Kidney (tissue), 13 donors: ENCODE measurements at regions not wholly inside any gene's neighbourhood (a gene's known extent, or its start where the extent isn't known, plus 50 kb on each side); places are given as distances from the start of the nearest gene placed in this dataset.

Experiments
- DNase-seq, 5 donors: peaks; one replicate each; pipeline ENCODE4 v3.0.0-alpha.2; 2013 to 2020
- FAIRE-seq: peaks from 2 replicates; lab custom pipeline; 2012; peaks lifted over from hg19 to GRCh38; lab: Jason Lieb, UNC
- H3K27ac ChIP-seq, 2 donors: one replicate each; pipeline ENCODE4 v1.7.0; 2013; ENCODE audit warnings: low read depth in 2 of 2, low read length in 2 of 2, inconsistent platforms in 1 of 2
- H3K27me3 ChIP-seq: one replicate; pipeline ENCODE4 v1.7.1; 2013; ENCODE audit warnings: low read length, inconsistent platforms; ENCODE audit not compliant: control insufficient read depth, insufficient read depth
- H3K36me3 ChIP-seq, 3 donors: one replicate each; pipeline versions ENCODE4 v1.7.0 to v1.7.1; 2013; ENCODE audit warnings: low read length in 3 of 3, control low read depth in 1 of 3, inconsistent platforms in 1 of 3; ENCODE audit not compliant: insufficient read depth in 3 of 3, control insufficient read depth in 2 of 3
- H3K4me1 ChIP-seq, 3 donors: one replicate each; pipeline versions ENCODE4 v1.7.0 to v1.7.1; 2013; ENCODE audit warnings: low read length in 3 of 3, inconsistent platforms in 1 of 3, low read depth in 1 of 3; ENCODE audit not compliant: control insufficient read depth in 2 of 3, insufficient read depth in 2 of 3
- H3K4me3 ChIP-seq, 3 donors: one replicate each; pipeline versions ENCODE4 v1.7.0 to v1.8.1; 2013; ENCODE audit warnings: low read length in 3 of 3, control low read depth in 1 of 3, inconsistent platforms in 1 of 3
- H3K9ac ChIP-seq, 3 donors: one replicate each; pipeline versions ENCODE4 v1.7.0 to v1.7.1; 2013; ENCODE audit warnings: low read length in 3 of 3, control low read depth in 1 of 3, inconsistent platforms in 1 of 3
- H3K9me3 ChIP-seq, 3 donors: one replicate each; pipeline versions ENCODE4 v1.7.0 to v1.7.1; 2013; ENCODE audit warnings: low read length in 3 of 3, control low read depth in 1 of 3, inconsistent platforms in 1 of 3; ENCODE audit not compliant: control insufficient read depth in 2 of 3, insufficient read depth in 1 of 3
- CTCF ChIP-seq: IDR thresholded peaks from 3 replicates; pipeline ENCODE4 v1.5.1; 2012; ENCODE audit warnings: mild to moderate bottlenecking, moderate library complexity, borderline replicate concordance; ENCODE audit not compliant: insufficient read depth; ENCODE audit errors: extremely low read depth
- intact Hi-C: fragments of 100-400 bp; cut with DNase I; formaldehyde crosslinking; loops from one replicate; pipeline ENCODE4 v1.11.1; 2022
- donor health status: control.
- donor health status: control.
- donor health status: control.
- donor health status: control.
- donor health status: control.
- donor health status: DM: yes; HTN: yes; CAD: no.
- donor health status: Normal renal cell carcinoma (clear cell type).

- Histone ChIP-seq H3K9ac (no peak overlapping the region), H3K4me3 (no peak overlapping the region), H3K36me3 (no peaks in the 10 kb centered on the region), H3K9me3 (no peaks in the 10 kb centered on the region), H3K27ac (no peak overlapping the region), H3K4me1 (no peaks in the 10 kb centered on the region), H3K27me3 (no peaks in the 10 kb centered on the region)
- FAIRE-seq, result no peak
- no peak for TF ChIP-seq CTCF
- DNase-seq, result no peak
- intact Hi-C loops, result no loop called here
Observed at GRCh38 chr14:86527312-86527711, 997.4 kb downstream of the FLRT2 start.

GRCh38 chr14:86525673-86526072 is 995.7 kb downstream of the FLRT2 start:
- H3K36me3 ChIP-seq, result no peaks in the 10 kb centered on the region
- no peak overlapping the region for H3K27ac ChIP-seq
- H3K4me3 ChIP-seq, result no peak overlapping the region
- H3K9ac ChIP-seq, result no peak overlapping the region
- intact Hi-C loops, result no loop called here
- DNase-seq (no peak), FAIRE-seq (no peak)
- H3K27me3 ChIP-seq, result no peaks in the 10 kb centered on the region
- no peak for TF ChIP-seq CTCF
- no peaks in the 10 kb centered on the region for H3K9me3 ChIP-seq
- peaks cover 0 to 5% (median 2%) of the 10 kb centered on the region in 3 donors for H3K4me1 ChIP-seq

GRCh38 chr14:86521843-86522242 is 991.9 kb downstream of the FLRT2 start:
- H3K4me1 ChIP-seq, result peaks cover 0 to 5% (median 2%) of the 10 kb centered on the region in 3 donors
- DNase-seq (peak in 2 of 5 donors; percentile 58 to 75), FAIRE-seq (no peak)
- H3K27me3 ChIP-seq, result no peaks in the 10 kb centered on the region
- H3K9ac ChIP-seq, result no peak overlapping the region
- H3K27ac ChIP-seq, result no peak overlapping the region
- TF ChIP-seq CTCF, result no peak
- intact Hi-C loops, result no loop called here
- H3K9me3 ChIP-seq, result no peaks in the 10 kb centered on the region
- H3K4me3 ChIP-seq, result no peak overlapping the region
- H3K36me3 ChIP-seq, result no peaks in the 10 kb centered on the region
